ENCODE measurements at regions not wholly inside any gene's neighbourhood (a gene's known extent, or its start where the extent isn't known, plus 50 kb on each side); places are given as distances from the start of the nearest gene placed in this dataset.

- TF ChIP-seq EZH2 (IDR thresholded peaks at IDR 0.05; ENCODE audit: insufficient read depth, poor library complexity, severe bottlenecking), result no peak
- TF ChIP-seq EZH2phosphoT487 (IDR thresholded peaks at IDR 0.05; ENCODE audit: insufficient read depth, low read depth), result no peak
Observed at GRCh38 chr6:138659998-138660397, 113.6 kb upstream of the CCDC28A start.
